GM13976 (cell line): ENCODE measurements at regions not wholly inside any gene's neighbourhood (a gene's known extent, or its start where the extent isn't known, plus 50 kb on each side); places are given as distances from the start of the nearest gene placed in this dataset.
A peak's percentile ranks its signal among the peaks of the same experiment; 100 is the strongest.

Experiments used
- DNase-seq: peaks from one replicate; pipeline ENCODE4 v3.0.0; 2012; ENCODE audit warnings: low spot score
- in situ Hi-C: fragments of 300-500 bp; cut with MboI; formaldehyde crosslinking; loops from one replicate; pipeline ENCODE4 v1.12.0; 2022; ENCODE audit warnings: low sequenced_read_pairs, mixed read lengths, inconsistent platforms; ENCODE audit not compliant: unreplicated experiment
- TF ChIP-seq, protein P1 (sequence below): IDR thresholded peaks from 2 replicates; pipeline ENCODE4 v1.5.1; 2012; ENCODE audit warnings: borderline replicate concordance, mild to moderate bottlenecking; ENCODE audit not compliant: insufficient read depth; ENCODE audit errors: extremely low read depth, missing control alignments, control extremely low read depth

DNA sequence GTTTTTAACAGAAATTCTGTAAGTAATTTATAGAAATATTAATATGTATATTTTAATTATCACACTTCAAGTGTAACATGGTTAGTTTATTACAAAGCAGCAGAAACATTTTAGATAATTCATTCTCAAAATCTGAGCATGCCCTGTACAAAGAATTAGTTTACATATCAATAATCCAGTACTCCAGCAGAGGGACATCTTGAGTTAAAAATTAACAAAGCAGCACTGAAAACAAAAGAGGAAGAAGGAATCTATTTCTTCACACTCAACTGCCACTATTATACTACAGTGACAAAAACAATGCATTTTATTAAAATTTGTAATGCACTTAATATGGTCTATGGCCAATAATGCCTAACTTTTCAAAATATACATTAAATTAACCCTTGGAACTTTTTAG is 179.1 kb upstream of the KLHL4 start:
- DNase-seq, result peak; percentile 3
- TF ChIP-seq, protein P1, sequence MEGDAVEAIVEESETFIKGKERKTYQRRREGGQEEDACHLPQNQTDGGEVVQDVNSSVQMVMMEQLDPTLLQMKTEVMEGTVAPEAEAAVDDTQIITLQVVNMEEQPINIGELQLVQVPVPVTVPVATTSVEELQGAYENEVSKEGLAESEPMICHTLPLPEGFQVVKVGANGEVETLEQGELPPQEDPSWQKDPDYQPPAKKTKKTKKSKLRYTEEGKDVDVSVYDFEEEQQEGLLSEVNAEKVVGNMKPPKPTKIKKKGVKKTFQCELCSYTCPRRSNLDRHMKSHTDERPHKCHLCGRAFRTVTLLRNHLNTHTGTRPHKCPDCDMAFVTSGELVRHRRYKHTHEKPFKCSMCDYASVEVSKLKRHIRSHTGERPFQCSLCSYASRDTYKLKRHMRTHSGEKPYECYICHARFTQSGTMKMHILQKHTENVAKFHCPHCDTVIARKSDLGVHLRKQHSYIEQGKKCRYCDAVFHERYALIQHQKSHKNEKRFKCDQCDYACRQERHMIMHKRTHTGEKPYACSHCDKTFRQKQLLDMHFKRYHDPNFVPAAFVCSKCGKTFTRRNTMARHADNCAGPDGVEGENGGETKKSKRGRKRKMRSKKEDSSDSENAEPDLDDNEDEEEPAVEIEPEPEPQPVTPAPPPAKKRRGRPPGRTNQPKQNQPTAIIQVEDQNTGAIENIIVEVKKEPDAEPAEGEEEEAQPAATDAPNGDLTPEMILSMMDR, result peak; percentile 19
- in situ Hi-C loops, result no loop called here

DNA sequence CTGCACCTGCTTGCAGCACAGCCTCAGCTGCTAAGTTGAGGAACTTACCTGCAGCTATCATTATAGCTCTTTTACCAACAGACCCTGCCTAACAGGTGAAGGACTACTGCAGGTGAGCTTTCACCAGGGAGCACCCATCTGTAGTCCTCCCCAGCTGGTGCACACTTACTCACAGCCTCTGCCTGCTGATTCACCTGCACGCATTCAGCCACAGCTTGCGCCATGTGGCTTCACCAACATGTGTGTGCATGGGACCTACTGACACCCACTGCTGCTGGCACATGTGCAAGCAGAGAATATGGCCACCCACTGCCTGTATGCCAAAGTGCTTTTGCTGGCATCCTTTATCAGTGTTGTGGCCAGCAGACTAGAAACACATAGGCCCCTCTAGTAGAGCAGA is 146.7 kb upstream of the KLHL4 start:
- TF ChIP-seq, protein P1, result no peak
- in situ Hi-C loops, result no loop called here
- no peak for DNase-seq

DNA sequence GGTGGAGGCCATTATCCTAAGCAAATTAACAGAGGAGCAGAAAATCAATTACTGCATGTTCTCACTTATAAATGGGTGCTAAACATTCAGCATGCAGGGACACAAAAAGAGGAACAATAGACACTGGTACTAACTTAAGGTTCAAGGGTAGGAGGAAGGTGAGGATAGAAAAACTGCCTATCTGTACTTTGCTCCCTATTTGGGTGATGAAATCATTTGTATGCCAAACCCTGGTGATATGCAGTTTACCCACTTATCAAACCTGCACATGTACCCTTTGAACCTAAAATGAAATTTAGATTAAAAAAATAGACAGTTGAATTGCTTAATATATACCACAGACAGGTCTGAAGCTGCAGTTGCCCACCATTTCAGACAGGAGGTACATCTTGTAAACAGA is 143.3 kb upstream of the KLHL4 start:
- in situ Hi-C loops, result no loop called here

DNA sequence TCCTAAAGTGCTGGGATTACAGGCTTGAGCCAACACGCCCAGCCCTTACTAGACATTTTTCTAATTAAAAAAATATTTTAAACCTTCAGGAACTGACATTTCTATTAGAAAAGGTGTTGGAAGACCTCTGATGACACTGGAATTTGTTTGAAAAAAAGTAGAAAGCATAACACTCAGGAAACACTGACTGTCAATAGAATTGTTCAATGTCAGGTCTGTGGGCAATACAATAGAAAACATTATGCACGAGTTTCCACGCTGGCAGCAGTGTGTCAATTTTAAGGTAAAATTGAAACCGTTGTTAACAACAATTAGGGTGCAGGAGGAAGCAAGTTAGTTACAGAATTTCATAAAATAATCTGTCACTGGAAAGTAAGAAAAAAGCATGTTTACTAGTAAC is 140.7 kb upstream of the KLHL4 start:
- DNase-seq, result no peak
- in situ Hi-C loops, result no loop called here
- TF ChIP-seq, protein P1, result no peak

More for the DNA sequence above, 143.3 kb upstream of the KLHL4 start:
- DNase-seq, result no peak
- TF ChIP-seq, protein P1, result no peak

DNA sequence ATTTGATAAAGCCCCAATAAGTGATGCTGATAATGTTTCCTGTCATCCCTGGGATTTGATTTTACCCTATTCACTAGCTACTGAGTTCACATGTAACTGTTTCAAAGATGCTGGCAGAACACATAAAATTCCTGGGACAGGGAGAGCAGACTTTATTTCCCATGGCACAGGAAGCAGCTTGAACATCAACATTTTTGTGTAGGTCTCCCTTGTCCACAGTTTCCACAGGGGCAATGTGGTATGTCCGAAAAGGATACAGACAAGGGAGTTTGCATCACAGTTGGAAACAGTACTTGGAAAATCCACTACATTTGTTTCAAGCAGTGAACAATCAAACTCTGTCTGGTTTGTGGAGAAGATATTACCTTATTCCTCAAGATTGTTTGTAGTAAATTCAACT is 129.2 kb upstream of the KLHL4 start:
- DNase-seq, result no peak

DNA sequence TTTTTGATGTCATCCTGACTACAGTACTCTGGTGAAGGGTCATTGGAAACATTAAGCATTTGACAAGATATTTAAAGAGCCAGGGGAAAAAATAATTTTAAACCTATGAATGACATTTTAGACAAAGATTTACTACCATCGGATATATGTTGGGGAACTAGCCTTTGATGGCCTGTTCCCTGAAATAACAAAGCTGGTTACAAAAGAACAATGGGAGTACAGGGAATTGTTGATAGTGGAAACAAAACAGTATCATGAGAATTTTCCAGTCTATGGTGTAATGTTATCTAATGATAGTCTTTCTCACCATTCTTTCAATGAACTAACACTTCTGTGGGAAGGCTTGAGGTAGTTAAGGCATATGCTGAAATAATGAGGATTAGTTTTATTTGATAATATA is 125.9 kb upstream of the KLHL4 start:
- TF ChIP-seq, protein P1, result no peak
- no peak for DNase-seq
- in situ Hi-C loops, result no loop called here

More for the DNA sequence above, 129.2 kb upstream of the KLHL4 start:
- TF ChIP-seq, protein P1, result no peak
- in situ Hi-C loops, result no loop called here

DNA sequence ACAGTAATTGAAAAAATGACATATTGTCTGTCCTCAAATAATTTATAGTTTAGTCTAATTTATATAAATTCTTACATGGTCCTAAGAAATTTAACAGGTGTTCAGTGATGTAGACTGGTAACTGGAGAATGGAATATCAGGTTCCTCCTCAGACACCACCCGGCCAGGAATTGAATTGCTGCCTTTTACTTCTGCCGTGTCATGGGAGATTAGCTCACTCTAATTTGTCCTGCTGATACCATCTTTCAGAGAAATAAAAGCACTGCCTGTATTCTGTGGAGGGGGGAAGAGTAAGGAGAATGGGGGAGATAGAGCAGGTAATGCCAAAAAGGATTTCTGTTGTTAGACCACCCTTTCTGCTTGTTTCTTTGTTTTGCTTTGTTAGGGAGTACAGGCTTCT is 125.2 kb upstream of the KLHL4 start:
- TF ChIP-seq, protein P1, result no peak
- no peak for DNase-seq
- in situ Hi-C loops, result no loop called here
